K562 (cell line): ENCODE measurements at regions not wholly inside any gene's neighbourhood (a gene's known extent, or its start where the extent isn't known, plus 50 kb on each side); places are given as distances from the start of the nearest gene placed in this dataset.
"Not testable (repeated sequence)": the region's sequence is repeated elsewhere in the genome, so short reads cannot be mapped to it uniquely, and the experiment has no call there.

Experiments
- ATAC-seq: fragments of 200-7000 bp; cut with Tn5 transposase; 3 replicates; pipeline ENCODE4 v1.9.1; 2020; ENCODE audit warnings: moderate library complexity
- BruUV-seq: library from RNA; stranded (reverse); fragments of 400-500 nt; replicated peaks from 2 replicates; lab custom pipeline; 2021; lab: Mats Ljungman, UMichigan
- CTCF ChIA-PET: fragments of 300-600 bp; formaldehyde crosslinking; extraction: SDS; loops from one replicate; lab custom pipeline; 2021; ENCODE audit warnings: low intra/inter-chr PET ratio; lab: Yijun Ruan, JAX
- POLR2A ChIA-PET: fragments of 300-600, 350-650 bp; sonication (Branson Sonifier 250); formaldehyde crosslinking; extraction: SDS; loops from one replicate; lab custom pipeline; 2021; ENCODE audit warnings: antibody characterized with exemption, inconsistent platforms; lab: Yijun Ruan, JAX
- DNase-seq, 4 experiments: peaks; one replicate each; pipeline versions ENCODE4 v3.0.0 to v3.0.0-alpha.2; 2011 to 2018; ENCODE audit warnings: low spot score in 3 of 4, mixed read lengths in 3 of 4; ENCODE audit errors: extremely low read depth in 1 of 4
- FAIRE-seq: peaks from 2 replicates; lab custom pipeline; 2011; peaks lifted over from hg19 to GRCh38; lab: Jason Lieb, UNC
- H2AFZ ChIP-seq: 2 replicates; pipeline ENCODE4 v1.6.0; 2011; ENCODE audit warnings: low read depth, low read length, control low read depth, inconsistent platforms
- H3K27ac ChIP-seq: fragments of 200-600 bp; 3 replicates; pipeline ENCODE4 v1.8.0; 2011; ENCODE audit warnings: low read depth, mild to moderate bottlenecking, control low read depth, inconsistent platforms, low read length, moderate library complexity, mixed read lengths; ENCODE audit errors: extremely low read depth
- H3K27me3 ChIP-seq, 2 experiments: fragments of 300-600 bp in 1 of 2; 2 replicates in 1 of 2; 3 replicates in 1 of 2; pipeline versions ENCODE4 v1.6.0 to v1.8.0; 2011; ENCODE audit warnings: inconsistent platforms in 2 of 2, low read length in 2 of 2, mild to moderate bottlenecking in 1 of 2, mixed read lengths in 1 of 2, moderate library complexity in 1 of 2; ENCODE audit not compliant: control insufficient read depth in 2 of 2, insufficient read depth in 2 of 2
- H3K36me3 ChIP-seq: fragments of 300-600 bp; 3 replicates; pipeline ENCODE4 v1.8.0; 2011; ENCODE audit warnings: mild to moderate bottlenecking, low read length, inconsistent platforms; ENCODE audit not compliant: control insufficient read depth, insufficient read depth
- H3K4me1 ChIP-seq, 2 experiments: fragments of 200-600 bp in 1 of 2; replicated peaks in 1 of 2; 2 replicates in 1 of 2; 3 replicates in 1 of 2; pipeline versions ENCODE4 v1.5.1 to v1.8.0; 2011; ENCODE audit warnings: inconsistent platforms in 2 of 2, low read length in 2 of 2, mild to moderate bottlenecking in 1 of 2, mixed read lengths in 1 of 2, moderate library complexity in 1 of 2; ENCODE audit not compliant: control insufficient read depth in 2 of 2, insufficient read depth in 2 of 2
- H3K4me2 ChIP-seq: 2 replicates; pipeline ENCODE4 v1.6.1; 2011; ENCODE audit warnings: low read length, control low read depth, inconsistent platforms, mixed read lengths; ENCODE audit not compliant: insufficient read depth
- H3K4me3 ChIP-seq: fragments of 200-600 bp; sonication (generic), shearing (Covaris generic); 2 replicates; pipeline ENCODE4 v1.5.1; 2016; ENCODE audit warnings: control low read depth, inconsistent platforms
- H3K79me2 ChIP-seq: fragments of 200-600 bp; 3 replicates; pipeline ENCODE4 v1.8.0; 2011; ENCODE audit warnings: low read length, inconsistent platforms; ENCODE audit not compliant: control insufficient read depth, insufficient read depth
- H3K9ac ChIP-seq, 2 experiments: 2 replicates each; pipeline versions ENCODE4 v1.6.0 to v1.6.1; 2011; ENCODE audit warnings: low read depth in 2 of 2, low read length in 2 of 2, control low read depth in 1 of 2, inconsistent platforms in 1 of 2, mild to moderate bottlenecking in 1 of 2, mixed read lengths in 1 of 2; ENCODE audit not compliant: insufficient read depth in 1 of 2
- H3K9me1 ChIP-seq: one replicate; pipeline ENCODE4 v1.6.0; 2011; ENCODE audit warnings: inconsistent platforms, mild to moderate bottlenecking, low read length, moderate library complexity; ENCODE audit not compliant: control insufficient read depth, insufficient read depth
- H3K9me3 ChIP-seq: replicated peaks from 2 replicates; pipeline ENCODE4 v1.5.1; 2011; ENCODE audit warnings: low read depth, low read length, inconsistent platforms; ENCODE audit not compliant: control insufficient read depth, insufficient read depth
- H4K20me1 ChIP-seq: replicated peaks from 2 replicates; pipeline ENCODE4 v1.6.1; 2011; ENCODE audit warnings: low read length, inconsistent platforms, mixed read lengths; ENCODE audit not compliant: control insufficient read depth, insufficient read depth
- ARID1B ChIP-seq: fragments of 450-650 bp; IDR thresholded peaks from 2 replicates; pipeline ENCODE4 v1.6.1; 2016; ENCODE audit warnings: antibody characterized with exemption, mild to moderate bottlenecking, inconsistent platforms
- CTBP1 ChIP-seq: fragments of 450-650 bp; IDR thresholded peaks from 2 replicates; pipeline ENCODE4 v1.6.1; 2016; ENCODE audit warnings: borderline replicate concordance
- FOXA3 ChIP-seq, 2 experiments: fragments of 450-650 bp in 1 of 2; sonication (generic) in 1 of 2; formaldehyde crosslinking; IDR thresholded peaks in 1 of 2; conservative IDR thresholded peaks in 1 of 2; 2 replicates each; pipeline versions ENCODE4 v1.4.0 to v1.8.0; 2020 to 2022; ENCODE audit warnings: mild to moderate bottlenecking in 2 of 2, missing genetic modification reagents in 1 of 2
- MGA ChIP-seq: fragments of 450-650 bp; IDR thresholded peaks from 2 replicates; pipeline ENCODE4 v1.6.1; 2016; ENCODE audit warnings: mild to moderate bottlenecking, moderate library complexity
- NFRKB ChIP-seq: fragments of 450-650 bp; IDR thresholded peaks from 2 replicates; pipeline ENCODE4 v1.6.1; 2016; ENCODE audit warnings: low read depth
- NR2C1 ChIP-seq, 2 experiments: fragments of 450-650 bp; IDR thresholded peaks; 2 replicates each; pipeline ENCODE4 v1.6.1; 2017; ENCODE audit warnings: mild to moderate bottlenecking in 2 of 2, antibody characterized with exemption in 1 of 2, inconsistent platforms in 1 of 2, missing compliant biosample characterization in 1 of 2, missing genetic modification characterization in 1 of 2
- NR4A1 ChIP-seq, 2 experiments: fragments of 250-450 bp in 1 of 2; fragments of 450-650 bp in 1 of 2; sonication (Bioruptor Pico) in 1 of 2; IDR thresholded peaks; 2 replicates each; pipeline versions ENCODE4 v1.4.0 to v1.6.1; 2016 to 2020; ENCODE audit warnings: mild to moderate bottlenecking in 2 of 2, missing compliant biosample characterization in 1 of 2, missing genetic modification characterization in 1 of 2, moderate library complexity in 1 of 2
- POLR2A ChIP-seq: fragments of 450-650 bp; conservative IDR thresholded peaks from 2 replicates; pipeline ENCODE4 v1.6.1; 2016
- RBFOX2 ChIP-seq: fragments of 200-400 bp; formaldehyde crosslinking; IDR thresholded peaks from 2 replicates; pipeline ENCODE4 v1.6.1; 2017; ENCODE audit warnings: low read depth, mild to moderate bottlenecking, low read length, moderate library complexity
- SOX6 ChIP-seq: fragments of 450-650 bp; IDR thresholded peaks from 2 replicates; pipeline ENCODE4 v1.6.1; 2014; ENCODE audit warnings: mild to moderate bottlenecking
- TAF7 ChIP-seq: fragments of 450-650 bp; IDR thresholded peaks from 2 replicates; pipeline ENCODE4 v1.6.1; 2016; ENCODE audit warnings: missing genetic modification characterization, missing compliant biosample characterization
- WGBS: fragments of 100-300 bp; shearing (Covaris generic); methylation state at CpG from one replicate; pipeline ENCODE4 v1.1.6; 2016; ENCODE audit warnings: low coverage, mixed read lengths; ENCODE audit not compliant: insufficient coverage; ENCODE audit errors: missing lambda C conversion rate; 5-methylcytosine and 5-hydroxymethylcytosine counted together
- in situ Hi-C: fragments of 300-500 bp; cut with MboI; formaldehyde crosslinking; loops from 4 replicates; pipeline ENCODE4 v1.15.0; 2018; ENCODE audit warnings: inconsistent platforms, mixed read lengths
- intact Hi-C: fragments of 100-400 bp; cut with micrococcal nuclease; formaldehyde crosslinking; loops from 2 replicates; pipeline ENCODE4 v1.14.2; 2022

- DNase-seq, result peak in 1 of 4 experiments; percentile 22
- CTCF ChIA-PET; in situ Hi-C loops; POLR2A ChIA-PET; ATAC-seq; FAIRE-seq; intact Hi-C loops; H3K4me1 ChIP-seq; H4K20me1 ChIP-seq; H3K9me3 ChIP-seq; H3K36me3 ChIP-seq; H3K27me3 ChIP-seq; H3K9me1 ChIP-seq; TF ChIP-seq NR4A1 (tag; IDR thresholded peaks at IDR 0.05); NR2C1 (IDR thresholded peaks at IDR 0.05): not testable (repeated sequence)
- peak overlapping the region; percentile 44 to 79 for H3K9ac ChIP-seq
- H3K4me2 ChIP-seq, result peak overlapping the region; percentile 56
- H3K27ac ChIP-seq, result peak overlapping the region; percentile 47; the same call in 2 of the 3 replicates
- H2AFZ ChIP-seq, result peak overlapping the region; percentile 76
- TSS peak; percentile 75 for BruUV-seq
- H3K4me3 ChIP-seq, result peak overlapping the region; percentile 30
- WGBS, result under 1% methylated on average over 15 of the region's 32 CpGs
- peaks cover 21% of the 10 kb centered on the region; the same call in 2 of the 3 replicates for H3K79me2 ChIP-seq
- TF ChIP-seq CTBP1 (peak; percentile 35; the same call in 1 of the 2 replicates), NR4A1 (CRISPR knock-in tag; IDR thresholded peaks at IDR 0.05) (0 out of 2 replicates have a peak, but pooled peaks have one; percentile 35), FOXA3 (CRISPR knock-in tag; conservative IDR thresholded peaks at IDR 0.05 in 1 of 2, IDR thresholded peaks at IDR 0.05 in 1 of 2) (peak; percentile 69 to 72; a peak in 3 of 4 replicates), TAF7 (tag) (peak; percentile 91), RBFOX2 (0 out of 2 replicates have a peak, but pooled peaks have one; percentile 22), NR2C1 (tag; IDR thresholded peaks at IDR 0.05) (peak; percentile 24; the same call in 1 of the 2 replicates), ARID1B (0 out of 2 replicates have a peak, but pooled peaks have one; percentile 9), NFRKB (peak; percentile 94), MGA (peak; percentile 50; the same call in 1 of the 2 replicates), POLR2A (peak; percentile 67), SOX6 (0 out of 2 replicates have a peak, but pooled peaks have one; percentile 48)
These were observed 442.3 kb upstream of the NFIA start for GRCh38 chr1:60640033-60640551.
